ENCODE measurements at regions not wholly inside any gene's neighbourhood (a gene's known extent, or its start where the extent isn't known, plus 50 kb on each side); places are given as distances from the start of the nearest gene placed in this dataset.
"Not testable (repeated sequence)": the region's sequence is repeated elsewhere in the genome, so short reads cannot be mapped to it uniquely, and the experiment has no call there.

- H3K27me3 Mint-ChIP-seq; H3K36me3 Mint-ChIP-seq; H3K4me1 Mint-ChIP-seq; H3K27ac Mint-ChIP-seq; H3K4me3 Mint-ChIP-seq; ATAC-seq (ENCODE audit: low read depth in 2 of 2); DNase-seq: not testable (repeated sequence)
- H3K9me3 Mint-ChIP-seq: peaks cover 14 to 31% (median 21%) of the 10 kb centered on the region in 7 donors
These were observed 157.6 kb upstream of the FBXO33 start for GRCh38 chr14:39589882-39590281.

- ATAC-seq (ENCODE audit: low read depth in 2 of 2) (no peak), DNase-seq (no peak)
- peaks cover 0 to 8% (median 2%) of the 10 kb centered on the region in 7 donors for H3K9me3 Mint-ChIP-seq
- no peaks in the 10 kb centered on the region for H3K36me3 Mint-ChIP-seq
- H3K27ac Mint-ChIP-seq: no peak overlapping the region
- no peak overlapping the region for H3K4me3 Mint-ChIP-seq
- H3K4me1 Mint-ChIP-seq: no peaks in the 10 kb centered on the region
- no peaks in the 10 kb centered on the region for H3K27me3 Mint-ChIP-seq
These were observed 149.9 kb upstream of the FBXO33 start for GRCh38 chr14:39582028-39582654.

DNA sequence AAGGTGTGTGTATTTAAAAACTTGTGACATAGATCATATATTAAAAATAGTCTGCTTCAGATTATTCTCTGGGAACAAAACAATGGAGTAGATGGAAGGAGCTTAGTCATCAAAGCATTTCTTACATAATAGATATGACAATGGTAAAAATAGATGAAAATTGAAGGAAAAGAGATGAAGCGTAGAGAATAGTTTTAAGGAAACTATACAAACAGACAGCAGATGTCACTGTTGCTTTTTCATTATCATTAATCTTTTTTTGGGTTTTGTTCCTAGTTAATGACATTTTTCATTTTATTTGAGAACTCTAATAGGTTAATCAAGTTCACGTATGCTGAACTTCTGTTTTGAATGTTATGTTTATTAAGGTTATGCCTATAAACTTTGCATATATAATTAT, 149.2 kb upstream of the FBXO33 start:
- Mint-ChIP-seq H3K27ac (no peak overlapping the region), H3K4me3 (no peak overlapping the region), H3K27me3 (no peaks in the 10 kb centered on the region), H3K36me3 (no peaks in the 10 kb centered on the region), H3K4me1 (no peaks in the 10 kb centered on the region), H3K9me3 (peaks cover 3 to 10% (median 5%) of the 10 kb centered on the region in 7 donors)
- no peak for ATAC-seq (ENCODE audit: low read depth in 2 of 2)
- DNase-seq: no peak

DNA sequence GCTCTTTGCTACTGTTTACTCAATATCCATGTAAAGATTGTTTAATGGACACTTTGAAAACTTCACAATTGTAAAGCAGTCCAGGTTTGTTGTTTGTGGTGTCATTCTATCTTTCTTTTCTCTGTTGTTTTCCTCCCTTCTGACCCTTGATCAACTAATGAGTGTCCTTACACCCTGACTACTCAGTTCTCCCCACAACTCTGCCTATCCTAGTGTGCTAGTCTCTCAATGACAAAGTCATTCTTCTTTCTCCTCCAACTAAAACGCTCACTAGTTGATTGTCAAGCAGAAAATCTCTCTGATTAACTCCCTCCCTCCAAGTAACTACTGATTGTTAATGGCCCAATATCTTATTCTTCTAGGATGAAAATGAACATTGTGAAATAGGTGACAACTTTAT, 148.5 kb upstream of the FBXO33 start:
- Mint-ChIP-seq H3K27me3 (no peaks in the 10 kb centered on the region), H3K27ac (no peak overlapping the region), H3K36me3 (peaks cover 0 to 8% of the 10 kb centered on the region in 2 donors), H3K9me3 (peaks cover 3 to 17% (median 12%) of the 10 kb centered on the region in 7 donors), H3K4me3 (no peak overlapping the region), H3K4me1 (no peaks in the 10 kb centered on the region)
- no peak for ATAC-seq (ENCODE audit: low read depth in 2 of 2)
- no peak for DNase-seq

DNA sequence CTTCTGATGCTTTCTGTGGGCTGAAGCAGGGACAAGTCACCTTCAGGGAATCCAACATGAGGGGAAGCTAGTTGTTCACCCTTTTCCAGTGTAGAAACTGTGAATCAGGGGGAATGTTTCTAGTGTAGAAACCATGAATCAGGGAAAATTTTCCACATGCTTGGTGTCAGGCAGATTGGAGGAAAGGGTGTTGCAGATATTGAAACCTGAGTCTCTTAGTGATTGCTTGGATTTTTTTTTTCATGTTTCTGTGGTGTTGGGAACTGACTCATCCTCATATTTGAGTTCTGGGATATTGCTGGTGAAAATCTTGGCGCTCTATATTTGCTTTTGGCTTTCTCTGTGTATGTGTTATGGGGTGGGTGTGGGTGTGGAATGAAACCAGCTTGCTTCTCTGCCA, 144.5 kb upstream of the FBXO33 start:
- Mint-ChIP-seq H3K36me3 (peaks cover 0 to 11% of the 10 kb centered on the region in 2 donors), H3K4me1 (no peaks in the 10 kb centered on the region), H3K27me3 (no peaks in the 10 kb centered on the region), H3K9me3 (peaks cover 6 to 49% (median 32%) of the 10 kb centered on the region in 7 donors), H3K4me3 (no peak overlapping the region), H3K27ac (no peak overlapping the region)
- DNase-seq: no peak
- no peak for ATAC-seq (ENCODE audit: low read depth in 2 of 2)

DNA sequence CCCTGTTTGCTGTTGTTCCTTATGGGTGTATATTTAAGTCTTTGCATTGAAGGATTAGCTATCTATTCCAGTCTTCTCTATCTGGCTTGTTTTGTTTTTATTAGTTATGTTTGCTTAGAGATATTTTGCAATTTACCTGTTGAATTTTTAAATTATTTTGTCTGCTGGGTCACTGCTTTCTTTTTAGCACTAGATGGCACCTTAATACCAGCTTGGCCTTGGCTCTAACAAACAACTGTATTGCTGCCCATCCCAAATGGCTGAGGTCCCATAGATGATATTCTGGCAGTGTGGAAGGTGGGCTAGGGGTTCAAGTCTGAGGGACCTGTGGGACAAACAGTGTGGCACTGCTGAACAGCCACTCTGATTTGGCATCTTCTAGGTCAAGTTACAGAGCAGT, 144.0 kb upstream of the FBXO33 start:
- Mint-ChIP-seq H3K36me3 (peaks cover 0 to 11% of the 10 kb centered on the region in 2 donors), H3K4me3 (no peak overlapping the region), H3K27ac (no peak overlapping the region), H3K9me3 (peaks cover 6 to 51% (median 32%) of the 10 kb centered on the region in 7 donors), H3K27me3 (no peaks in the 10 kb centered on the region), H3K4me1 (no peaks in the 10 kb centered on the region)
- no peak for ATAC-seq (ENCODE audit: low read depth in 2 of 2)
- no peak for DNase-seq

- Mint-ChIP-seq H3K36me3 (no peaks in the 10 kb centered on the region), H3K27ac (no peak overlapping the region), H3K4me3 (no peak overlapping the region), H3K4me1 (no peaks in the 10 kb centered on the region), H3K9me3 (peaks cover 8 to 24% (median 12%) of the 10 kb centered on the region in 7 donors), H3K27me3 (no peaks in the 10 kb centered on the region)
- DNase-seq (no peak), ATAC-seq (ENCODE audit: low read depth in 2 of 2) (no peak)
These were observed 136.7 kb upstream of the FBXO33 start for GRCh38 chr14:39568809-39569538.

DNA sequence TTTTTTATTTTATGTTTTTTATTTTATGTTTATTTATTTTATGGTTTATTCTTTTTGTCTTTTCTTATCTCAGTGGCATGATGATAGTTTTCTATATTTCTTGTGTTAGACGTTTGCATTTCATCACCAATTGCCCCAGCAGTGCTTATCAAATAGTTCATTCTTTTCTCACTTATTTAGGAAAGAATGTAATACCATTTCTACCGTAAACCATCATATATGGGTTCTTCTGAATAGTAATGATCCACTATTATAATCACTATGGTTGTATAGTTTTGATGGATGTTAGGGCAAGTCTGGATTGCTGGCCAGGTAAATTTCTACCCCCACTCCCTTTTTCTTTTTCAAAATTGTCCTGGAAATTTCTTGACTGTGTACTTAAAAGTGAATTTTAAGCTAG, 134.6 kb upstream of the FBXO33 start:
- ATAC-seq (ENCODE audit: low read depth in 2 of 2): no peak

GRCh38 chr14:39563361-39563760, 131.1 kb upstream of the FBXO33 start:
- H3K4me1 Mint-ChIP-seq: no peaks in the 10 kb centered on the region
- H3K27ac Mint-ChIP-seq: no peak overlapping the region
- peaks cover 14 to 40% (median 26%) of the 10 kb centered on the region in 7 donors for H3K9me3 Mint-ChIP-seq
- H3K4me3 Mint-ChIP-seq: no peak overlapping the region
- ATAC-seq (ENCODE audit: low read depth in 2 of 2) (no peak), DNase-seq (no peak)
- peaks cover 0 to 16% of the 10 kb centered on the region in 2 donors for H3K36me3 Mint-ChIP-seq
- no peaks in the 10 kb centered on the region for H3K27me3 Mint-ChIP-seq

More for the DNA sequence above, 134.6 kb upstream of the FBXO33 start:
- no peak for DNase-seq
- Mint-ChIP-seq H3K4me3 (no peak overlapping the region), H3K4me1 (no peaks in the 10 kb centered on the region), H3K36me3 (no peaks in the 10 kb centered on the region), H3K27me3 (no peaks in the 10 kb centered on the region), H3K27ac (no peak overlapping the region), H3K9me3 (peaks cover 3 to 11% (median 6%) of the 10 kb centered on the region in 7 donors)

GRCh38 chr14:39562175-39562574, 129.9 kb upstream of the FBXO33 start:
- ATAC-seq (ENCODE audit: low read depth in 2 of 2): no peak
- no peaks in the 10 kb centered on the region for H3K27me3 Mint-ChIP-seq

DNA sequence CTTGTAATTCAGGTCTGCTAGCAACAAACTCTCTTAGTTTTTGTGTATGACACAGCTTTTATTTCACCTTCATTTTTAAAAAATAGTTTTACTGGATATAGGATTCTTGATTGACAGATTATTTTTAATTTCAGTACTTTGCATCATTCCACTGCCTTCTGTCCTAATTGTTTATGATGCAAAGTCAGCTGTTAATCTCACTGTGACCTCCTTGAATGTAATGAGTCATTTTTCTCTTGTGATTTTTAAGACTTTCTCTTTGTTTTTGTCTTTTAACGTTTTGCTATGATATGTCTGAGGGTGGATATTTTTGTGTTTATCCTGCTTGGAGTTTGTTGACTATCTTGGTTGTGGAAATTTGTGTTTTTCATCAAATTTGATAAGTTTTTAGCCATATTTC, 126.3 kb upstream of the FBXO33 start:
- H3K4me1 Mint-ChIP-seq: no peaks in the 10 kb centered on the region
- H3K27ac Mint-ChIP-seq: no peak overlapping the region
- DNase-seq (no peak), ATAC-seq (ENCODE audit: low read depth in 2 of 2) (no peak)
- no peak overlapping the region for H3K4me3 Mint-ChIP-seq
- no peaks in the 10 kb centered on the region for H3K27me3 Mint-ChIP-seq
- peaks cover 18 to 55% (median 28%) of the 10 kb centered on the region in 7 donors for H3K9me3 Mint-ChIP-seq
- peaks cover 0 to 16% of the 10 kb centered on the region in 2 donors for H3K36me3 Mint-ChIP-seq

More at GRCh38 chr14:39562175-39562574, 129.9 kb upstream of the FBXO33 start:
- peaks cover 0 to 16% of the 10 kb centered on the region in 2 donors for H3K36me3 Mint-ChIP-seq
- no peaks in the 10 kb centered on the region for H3K4me1 Mint-ChIP-seq
- DNase-seq: no peak
- H3K27ac Mint-ChIP-seq: no peak overlapping the region
- peaks cover 14 to 49% (median 30%) of the 10 kb centered on the region in 7 donors for H3K9me3 Mint-ChIP-seq
- no peak overlapping the region for H3K4me3 Mint-ChIP-seq

DNA sequence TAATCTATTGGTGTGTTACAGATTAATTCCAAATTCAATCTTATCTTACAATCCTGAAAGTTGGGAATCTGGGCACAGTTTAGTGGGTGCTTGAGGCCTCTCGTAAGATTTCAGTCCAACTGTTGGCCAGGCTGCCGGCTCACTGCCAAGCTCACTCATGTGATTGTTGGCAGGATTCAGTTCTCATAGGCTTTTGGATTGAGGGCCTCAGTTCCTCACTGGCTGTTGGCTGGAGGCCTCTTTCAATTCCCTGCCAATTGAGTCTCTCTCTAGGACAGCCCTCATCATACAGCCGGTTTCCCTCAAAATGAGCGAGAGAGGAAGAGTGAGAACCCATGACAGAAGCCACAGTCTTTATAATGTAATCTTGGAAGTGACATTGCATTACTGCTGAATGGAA, 123.5 kb upstream of the FBXO33 start:
- H3K4me3 Mint-ChIP-seq: no peak overlapping the region
- peaks cover 18 to 42% (median 29%) of the 10 kb centered on the region in 7 donors for H3K9me3 Mint-ChIP-seq
- ATAC-seq (ENCODE audit: low read depth in 2 of 2) (no peak), DNase-seq (no peak)
- no peaks in the 10 kb centered on the region for H3K4me1 Mint-ChIP-seq
- H3K36me3 Mint-ChIP-seq: peaks cover 0 to 16% of the 10 kb centered on the region in 2 donors
- H3K27me3 Mint-ChIP-seq: no peaks in the 10 kb centered on the region
- no peak overlapping the region for H3K27ac Mint-ChIP-seq

GRCh38 chr14:39554576-39554975, 122.3 kb upstream of the FBXO33 start:
- peaks cover 14 to 42% (median 27%) of the 10 kb centered on the region in 7 donors for H3K9me3 Mint-ChIP-seq

GRCh38 chr14:39548358-39548757, 116.1 kb upstream of the FBXO33 start:
- no peaks in the 10 kb centered on the region for H3K27me3 Mint-ChIP-seq

More at GRCh38 chr14:39554576-39554975, 122.3 kb upstream of the FBXO33 start:
- no peak for DNase-seq
- H3K4me3 Mint-ChIP-seq: no peak overlapping the region
- H3K27ac Mint-ChIP-seq: no peak overlapping the region
- ATAC-seq (ENCODE audit: low read depth in 2 of 2): no peak
- no peaks in the 10 kb centered on the region for H3K4me1 Mint-ChIP-seq
- H3K36me3 Mint-ChIP-seq: peaks cover 0 to 12% of the 10 kb centered on the region in 2 donors
- H3K27me3 Mint-ChIP-seq: no peaks in the 10 kb centered on the region

More at GRCh38 chr14:39548358-39548757, 116.1 kb upstream of the FBXO33 start:
- ATAC-seq (ENCODE audit: low read depth in 2 of 2) (no peak), DNase-seq (no peak)
- Mint-ChIP-seq H3K27ac (no peak overlapping the region), H3K4me1 (no peaks in the 10 kb centered on the region), H3K4me3 (no peak overlapping the region), H3K36me3 (peaks cover 0 to 20% of the 10 kb centered on the region in 2 donors), H3K9me3 (peaks cover 10 to 38% (median 25%) of the 10 kb centered on the region in 7 donors)
